HG03439 (cell line): ENCODE measurements at regions not wholly inside any gene's neighbourhood (a gene's known extent, or its start where the extent isn't known, plus 50 kb on each side); places are given as distances from the start of the nearest gene placed in this dataset.

ENCODE experiments used
- ATAC-seq: cut with Tn5 transposase; IDR thresholded peaks from one replicate; pipeline ENCODE4 v1.9.1; 2021; ENCODE audit warnings: mild to moderate bottlenecking, moderate library complexity; ENCODE audit not compliant: unreplicated experiment

GRCh38 chr13:99620806-99621205 lies 119.5 kb downstream of the TM9SF2 start:
- no peak for ATAC-seq

GRCh38 chr13:99619207-99619606 lies 117.9 kb downstream of the TM9SF2 start:
- ATAC-seq, result no peak

- no peak for ATAC-seq
These were observed 116.4 kb downstream of the TM9SF2 start for GRCh38 chr13:99617474-99618255.

GRCh38 chr13:99614465-99614885 lies 113.2 kb downstream of the TM9SF2 start:
- no peak for ATAC-seq
